GM23338 (cell line): ENCODE measurements at regions not wholly inside any gene's neighbourhood (a gene's known extent, or its start where the extent isn't known, plus 50 kb on each side); places are given as distances from the start of the nearest gene placed in this dataset.

ENCODE experiments used
- ATAC-seq: fragments of 200-7000 bp; cut with Tn5 transposase; 3 replicates; pipeline ENCODE4 v1.9.1; 2020
- DNase-seq: peaks from one replicate; pipeline ENCODE4 v3.0.0-alpha.2; 2015; ENCODE audit warnings: low spot score
- H2AFZ ChIP-seq: fragments of 200-600 bp; sonication (generic); 2 replicates; pipeline ENCODE4 v1.8.0; 2016; ENCODE audit warnings: antibody characterized with exemption, mild to moderate bottlenecking, moderate library complexity
- H3F3A ChIP-seq: fragments of 200-600 bp; sonication (generic); replicated peaks from 2 replicates; pipeline ENCODE4 v1.8.0; 2017; ENCODE audit warnings: antibody characterized with exemption, mixed run types, low read depth
- H3K27ac ChIP-seq: fragments of 200-600 bp; sonication (generic); 2 replicates; pipeline ENCODE4 v1.6.1; 2016; ENCODE audit warnings: low read depth
- H3K27me3 ChIP-seq: fragments of 200-600 bp; sonication (generic); 2 replicates; pipeline ENCODE4 v1.8.0; 2016; ENCODE audit warnings: mild to moderate bottlenecking, mixed run types, moderate library complexity; ENCODE audit not compliant: insufficient read depth
- H3K36me3 ChIP-seq: fragments of 200-600 bp; sonication (generic); 2 replicates; pipeline ENCODE4 v1.8.0; 2016; ENCODE audit warnings: mild to moderate bottlenecking; ENCODE audit not compliant: insufficient read depth
- H3K4me1 ChIP-seq: fragments of 200-600 bp; sonication (generic); 2 replicates; pipeline ENCODE4 v1.8.0; 2016; ENCODE audit warnings: mild to moderate bottlenecking, moderate library complexity; ENCODE audit not compliant: insufficient read depth
- H3K4me2 ChIP-seq: fragments of 200-600 bp; sonication (generic); 2 replicates; pipeline ENCODE4 v1.7.1; 2017; ENCODE audit warnings: mixed run types
- H3K4me3 ChIP-seq: fragments of 200-600 bp; sonication (generic); 2 replicates; pipeline ENCODE4 v1.6.1; 2016; ENCODE audit warnings: mixed run types
- H3K79me2 ChIP-seq: fragments of 200-600 bp; sonication (generic); replicated peaks from 2 replicates; pipeline ENCODE4 v1.8.0; 2017; ENCODE audit warnings: mild to moderate bottlenecking; ENCODE audit not compliant: insufficient read depth
- H3K9me2 ChIP-seq: fragments of 200-600 bp; sonication (generic); 2 replicates; pipeline ENCODE4 v1.8.0; 2017; ENCODE audit not compliant: insufficient read depth
- H4K20me1 ChIP-seq: fragments of 200-600 bp; sonication (generic); replicated peaks from 2 replicates; pipeline ENCODE4 v1.8.0; 2017; ENCODE audit warnings: mild to moderate bottlenecking; ENCODE audit not compliant: insufficient read depth
- H3K27ac Mint-ChIP-seq: 2 replicates; pipeline ENCODE4 v1.8.0; 2020; ENCODE audit warnings: inconsistent platforms, mild to moderate bottlenecking, moderate library complexity, mixed read lengths
- H3K27me3 Mint-ChIP-seq: 3 replicates; pipeline ENCODE4 v1.8.0; 2022; ENCODE audit warnings: low read depth, mild to moderate bottlenecking, moderate library complexity, mixed read lengths, inconsistent platforms; ENCODE audit not compliant: insufficient read depth, poor library complexity
- H3K36me3 Mint-ChIP-seq: 3 replicates; pipeline ENCODE4 v1.8.0; 2021; ENCODE audit warnings: low read depth, mild to moderate bottlenecking, inconsistent platforms, moderate library complexity, mixed read lengths
- H3K4me1 Mint-ChIP-seq: 3 replicates; pipeline ENCODE4 v1.8.0; 2020; ENCODE audit warnings: mild to moderate bottlenecking, inconsistent platforms, mixed read lengths
- H3K4me3 Mint-ChIP-seq: 3 replicates; pipeline ENCODE4 v1.8.0; 2021; ENCODE audit warnings: moderate library complexity, mild to moderate bottlenecking, inconsistent platforms, mixed read lengths
- H3K9me3 Mint-ChIP-seq: 3 replicates; pipeline ENCODE4 v1.8.0; 2020; ENCODE audit warnings: moderate library complexity, mild to moderate bottlenecking, inconsistent platforms, mixed read lengths
- CREB1 ChIP-seq: fragments of 250-450 bp; sonication (Bioruptor Pico); IDR thresholded peaks from 2 replicates; pipeline ENCODE4 v1.5.0; 2020; ENCODE audit warnings: low read depth, mild to moderate bottlenecking, moderate library complexity
- CTCF ChIP-seq, 2 experiments: fragments of 200-600 bp in 1 of 2; sonication (generic) in 1 of 2; conservative IDR thresholded peaks; 2 replicates each; pipeline versions ENCODE4 v1.5.1 to v1.6.1; 2016 to 2017; ENCODE audit warnings: antibody characterized with exemption in 2 of 2, low read depth in 2 of 2, mild to moderate bottlenecking in 2 of 2, moderate library complexity in 1 of 2
- ETS1 ChIP-seq: IDR thresholded peaks from 2 replicates; pipeline ENCODE4 v1.6.1; 2016; ENCODE audit warnings: antibody characterized with exemption
- EZH2 ChIP-seq: fragments of 200-600 bp; sonication (generic); IDR thresholded peaks from one replicate; pipeline ENCODE4 v1.8.0; 2017; ENCODE audit warnings: antibody characterized with exemption, mild to moderate bottlenecking, low read depth; ENCODE audit not compliant: unreplicated experiment
- JUNB ChIP-seq: IDR thresholded peaks from one replicate; pipeline ENCODE4 v1.6.1; 2016; ENCODE audit warnings: antibody characterized with exemption; ENCODE audit not compliant: unreplicated experiment
- NANOG ChIP-seq: IDR thresholded peaks from 2 replicates; pipeline ENCODE4 v1.6.1; 2016; ENCODE audit warnings: antibody characterized with exemption, borderline replicate concordance
- REST ChIP-seq: IDR thresholded peaks from one replicate; pipeline ENCODE4 v1.6.1; 2018; ENCODE audit warnings: antibody characterized with exemption; ENCODE audit not compliant: unreplicated experiment
- STAT1 ChIP-seq: IDR thresholded peaks from one replicate; pipeline ENCODE4 v1.6.1; 2016; ENCODE audit warnings: antibody characterized with exemption; ENCODE audit not compliant: unreplicated experiment
- ZNF114 ChIP-seq: fragments of 250-450 bp; sonication (Bioruptor Pico); IDR thresholded peaks from 2 replicates; pipeline ENCODE4 v1.5.0; 2020; ENCODE audit warnings: mild to moderate bottlenecking, moderate library complexity

- no peak for TF ChIP-seq REST
- no peak for TF ChIP-seq ZNF114 (CRISPR knock-in tag)
Measured at GRCh38 chr6:91761621-91762020, 1174.7 kb upstream of the MAP3K7 start (continued).

- Histone ChIP-seq H2AFZ (no peak overlapping the region), H3K36me3 (no peaks in the 10 kb centered on the region), H3K27ac (no peak overlapping the region), H3F3A (no peaks in the 10 kb centered on the region), H3K27me3 (no peaks in the 10 kb centered on the region), H4K20me1 (no peaks in the 10 kb centered on the region), H3K79me2 (no peaks in the 10 kb centered on the region), H3K4me1 (no peaks in the 10 kb centered on the region), H3K4me2 (no peak overlapping the region), H3K9me2 (no peaks in the 10 kb centered on the region), H3K4me3 (no peak overlapping the region)
- TF ChIP-seq STAT1: no peak
- no peak for TF ChIP-seq ETS1
- no peak for TF ChIP-seq EZH2
- no peak for TF ChIP-seq NANOG
- TF ChIP-seq CTCF (conservative IDR thresholded peaks at IDR 0.05; ENCODE audit: low read depth in 2 of 2): no peak
- Mint-ChIP-seq H3K4me3 (no peak overlapping the region), H3K4me1 (no peaks in the 10 kb centered on the region), H3K9me3 (no peaks in the 10 kb centered on the region; the same call in 2 of the 3 replicates), H3K27me3 (no peaks in the 10 kb centered on the region), H3K36me3 (no peaks in the 10 kb centered on the region), H3K27ac (no peak overlapping the region)
- DNase-seq (no peak), ATAC-seq (no peak)
Measured at GRCh38 chr6:91754691-91755090, 1167.8 kb upstream of the MAP3K7 start.

- no peaks in the 10 kb centered on the region for H4K20me1 ChIP-seq
- H3K27ac Mint-ChIP-seq: no peak overlapping the region
- H3K4me1 ChIP-seq: no peaks in the 10 kb centered on the region
- H3K9me2 ChIP-seq: no peaks in the 10 kb centered on the region
- no peaks in the 10 kb centered on the region for H3K79me2 ChIP-seq
- H3K9me3 Mint-ChIP-seq: no peaks in the 10 kb centered on the region; the same call in 2 of the 3 replicates
- no peaks in the 10 kb centered on the region for H3K36me3 ChIP-seq
- no peaks in the 10 kb centered on the region for H3K4me1 Mint-ChIP-seq
- no peak for ATAC-seq
- no peak for DNase-seq
- no peak overlapping the region for H3K27ac ChIP-seq
- no peak overlapping the region for H3K4me2 ChIP-seq
- no peaks in the 10 kb centered on the region for H3K27me3 ChIP-seq
- no peaks in the 10 kb centered on the region for H3F3A ChIP-seq
- H3K4me3 ChIP-seq: no peak overlapping the region
- H3K36me3 Mint-ChIP-seq: no peaks in the 10 kb centered on the region
- no peak overlapping the region for H2AFZ ChIP-seq
- no peak overlapping the region for H3K4me3 Mint-ChIP-seq
- no peaks in the 10 kb centered on the region for H3K27me3 Mint-ChIP-seq
- TF ChIP-seq CTCF (conservative IDR thresholded peaks at IDR 0.05; ENCODE audit: low read depth in 2 of 2) (no peak), ETS1 (no peak), CREB1 (CRISPR knock-in tag) (no peak), EZH2 (no peak), JUNB (no peak)
Measured at GRCh38 chr6:91751526-91751925, 1164.7 kb upstream of the MAP3K7 start.
